A549 (cell line): ENCODE measurements at regions not wholly inside any gene's neighbourhood (a gene's known extent, or its start where the extent isn't known, plus 50 kb on each side); places are given as distances from the start of the nearest gene placed in this dataset.

Experiments
- CHD2 ChIP-seq: fragments of 150-350 bp; IDR thresholded peaks from 2 replicates; pipeline ENCODE4 v1.6.1; 2014; ENCODE audit warnings: low read length; ENCODE audit not compliant: partially characterized antibody
- CHD4 ChIP-seq: fragments of 200-600 bp; sonication (generic); IDR thresholded peaks from 2 replicates; pipeline ENCODE4 v1.6.1; 2016; ENCODE audit warnings: antibody characterized with exemption, mild to moderate bottlenecking, borderline replicate concordance
- CTCF ChIP-seq: fragments of >200 bp; sonication (Bioruptor Twin); formaldehyde crosslinking; IDR thresholded peaks from 3 replicates; pipeline ENCODE4 v1.5.1; 2016
- NR3C1 ChIP-seq: fragments of >200 bp; sonication (Bioruptor Twin); formaldehyde crosslinking; IDR thresholded peaks from 3 replicates; pipeline ENCODE4 v1.6.1; 2017
- PHF8 ChIP-seq: fragments of 200-600 bp; sonication (generic); IDR thresholded peaks from 2 replicates; pipeline ENCODE4 v1.6.1; 2016; ENCODE audit warnings: low read depth, mild to moderate bottlenecking, antibody characterized with exemption, moderate library complexity, borderline replicate concordance
- POLR2A ChIP-seq: IDR thresholded peaks from 2 replicates; pipeline ENCODE4 v1.6.1; 2012; ENCODE audit warnings: mild to moderate bottlenecking, low read length
- RAD21 ChIP-seq, 2 experiments: fragments of >200 bp in 1 of 2; sonication (Bioruptor Twin) in 1 of 2; formaldehyde crosslinking in 1 of 2; IDR thresholded peaks in 1 of 2; conservative IDR thresholded peaks in 1 of 2; 2 replicates in 1 of 2; 3 replicates in 1 of 2; pipeline ENCODE4 v1.6.1; 2012 to 2018; ENCODE audit warnings: inconsistent platforms in 1 of 2
- RFX5 ChIP-seq: fragments of 450-650 bp; IDR thresholded peaks from 2 replicates; pipeline ENCODE4 v1.7.1; 2014; ENCODE audit warnings: antibody characterized with exemption, mild to moderate bottlenecking, moderate library complexity
- SMC3 ChIP-seq: fragments of >200 bp; sonication (Bioruptor Twin); formaldehyde crosslinking; IDR thresholded peaks from 3 replicates; pipeline ENCODE4 v1.6.1; 2018; ENCODE audit warnings: inconsistent platforms
- ZC3H11A ChIP-seq: fragments of 450-650 bp; IDR thresholded peaks from 2 replicates; pipeline ENCODE4 v1.6.1; 2014; ENCODE audit warnings: antibody characterized with exemption, mild to moderate bottlenecking
- TF ChIP-seq, protein P1 (sequence below): fragments of 450-650 bp; IDR thresholded peaks from 2 replicates; pipeline ENCODE4 v1.6.1; 2014; ENCODE audit warnings: antibody characterized with exemption
- TF ChIP-seq, protein P2 (sequence below): fragments of 200-600 bp; sonication (generic); IDR thresholded peaks from 2 replicates; pipeline ENCODE4 v1.6.1; 2016; ENCODE audit warnings: antibody characterized with exemption, mild to moderate bottlenecking, moderate library complexity

GRCh38 chr10:27355918-27356573 is 115.4 kb upstream of the ACBD5 start:
- TF ChIP-seq SMC3 (no peak), ZC3H11A (no peak), CTCF (no peak), CHD4 (no peak), PHF8 (no peak), CHD2 (no peak), POLR2A (no peak), RAD21 (conservative IDR thresholded peaks at IDR 0.05 in 1 of 2, IDR thresholded peaks at IDR 0.05 in 1 of 2) (peak; percentile 16 to 34; a peak in 2 of 5 replicates), NR3C1 (no peak), RFX5 (no peak)
- TF ChIP-seq, protein P1, sequence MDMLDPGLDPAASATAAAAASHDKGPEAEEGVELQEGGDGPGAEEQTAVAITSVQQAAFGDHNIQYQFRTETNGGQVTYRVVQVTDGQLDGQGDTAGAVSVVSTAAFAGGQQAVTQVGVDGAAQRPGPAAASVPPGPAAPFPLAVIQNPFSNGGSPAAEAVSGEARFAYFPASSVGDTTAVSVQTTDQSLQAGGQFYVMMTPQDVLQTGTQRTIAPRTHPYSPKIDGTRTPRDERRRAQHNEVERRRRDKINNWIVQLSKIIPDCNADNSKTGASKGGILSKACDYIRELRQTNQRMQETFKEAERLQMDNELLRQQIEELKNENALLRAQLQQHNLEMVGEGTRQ: no peak
- TF ChIP-seq, protein P2, sequence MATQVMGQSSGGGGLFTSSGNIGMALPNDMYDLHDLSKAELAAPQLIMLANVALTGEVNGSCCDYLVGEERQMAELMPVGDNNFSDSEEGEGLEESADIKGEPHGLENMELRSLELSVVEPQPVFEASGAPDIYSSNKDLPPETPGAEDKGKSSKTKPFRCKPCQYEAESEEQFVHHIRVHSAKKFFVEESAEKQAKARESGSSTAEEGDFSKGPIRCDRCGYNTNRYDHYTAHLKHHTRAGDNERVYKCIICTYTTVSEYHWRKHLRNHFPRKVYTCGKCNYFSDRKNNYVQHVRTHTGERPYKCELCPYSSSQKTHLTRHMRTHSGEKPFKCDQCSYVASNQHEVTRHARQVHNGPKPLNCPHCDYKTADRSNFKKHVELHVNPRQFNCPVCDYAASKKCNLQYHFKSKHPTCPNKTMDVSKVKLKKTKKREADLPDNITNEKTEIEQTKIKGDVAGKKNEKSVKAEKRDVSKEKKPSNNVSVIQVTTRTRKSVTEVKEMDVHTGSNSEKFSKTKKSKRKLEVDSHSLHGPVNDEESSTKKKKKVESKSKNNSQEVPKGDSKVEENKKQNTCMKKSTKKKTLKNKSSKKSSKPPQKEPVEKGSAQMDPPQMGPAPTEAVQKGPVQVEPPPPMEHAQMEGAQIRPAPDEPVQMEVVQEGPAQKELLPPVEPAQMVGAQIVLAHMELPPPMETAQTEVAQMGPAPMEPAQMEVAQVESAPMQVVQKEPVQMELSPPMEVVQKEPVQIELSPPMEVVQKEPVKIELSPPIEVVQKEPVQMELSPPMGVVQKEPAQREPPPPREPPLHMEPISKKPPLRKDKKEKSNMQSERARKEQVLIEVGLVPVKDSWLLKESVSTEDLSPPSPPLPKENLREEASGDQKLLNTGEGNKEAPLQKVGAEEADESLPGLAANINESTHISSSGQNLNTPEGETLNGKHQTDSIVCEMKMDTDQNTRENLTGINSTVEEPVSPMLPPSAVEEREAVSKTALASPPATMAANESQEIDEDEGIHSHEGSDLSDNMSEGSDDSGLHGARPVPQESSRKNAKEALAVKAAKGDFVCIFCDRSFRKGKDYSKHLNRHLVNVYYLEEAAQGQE: no peak
